PC-9 (cell line): ENCODE measurements at regions not wholly inside any gene's neighbourhood (a gene's known extent, or its start where the extent isn't known, plus 50 kb on each side); places are given as distances from the start of the nearest gene placed in this dataset.

Experiments
- EZH2 ChIP-seq: fragments of 200-600 bp; sonication (generic); IDR thresholded peaks from 2 replicates; pipeline ENCODE4 v1.8.0; 2017; ENCODE audit warnings: antibody characterized with exemption, low read depth
- TF ChIP-seq, protein P1 (sequence below): fragments of 200-600 bp; sonication (generic); conservative IDR thresholded peaks from 2 replicates; pipeline ENCODE4 v1.6.1; 2017; ENCODE audit warnings: mixed run types, antibody characterized with exemption, mild to moderate bottlenecking, moderate library complexity

- TF ChIP-seq, protein P1, sequence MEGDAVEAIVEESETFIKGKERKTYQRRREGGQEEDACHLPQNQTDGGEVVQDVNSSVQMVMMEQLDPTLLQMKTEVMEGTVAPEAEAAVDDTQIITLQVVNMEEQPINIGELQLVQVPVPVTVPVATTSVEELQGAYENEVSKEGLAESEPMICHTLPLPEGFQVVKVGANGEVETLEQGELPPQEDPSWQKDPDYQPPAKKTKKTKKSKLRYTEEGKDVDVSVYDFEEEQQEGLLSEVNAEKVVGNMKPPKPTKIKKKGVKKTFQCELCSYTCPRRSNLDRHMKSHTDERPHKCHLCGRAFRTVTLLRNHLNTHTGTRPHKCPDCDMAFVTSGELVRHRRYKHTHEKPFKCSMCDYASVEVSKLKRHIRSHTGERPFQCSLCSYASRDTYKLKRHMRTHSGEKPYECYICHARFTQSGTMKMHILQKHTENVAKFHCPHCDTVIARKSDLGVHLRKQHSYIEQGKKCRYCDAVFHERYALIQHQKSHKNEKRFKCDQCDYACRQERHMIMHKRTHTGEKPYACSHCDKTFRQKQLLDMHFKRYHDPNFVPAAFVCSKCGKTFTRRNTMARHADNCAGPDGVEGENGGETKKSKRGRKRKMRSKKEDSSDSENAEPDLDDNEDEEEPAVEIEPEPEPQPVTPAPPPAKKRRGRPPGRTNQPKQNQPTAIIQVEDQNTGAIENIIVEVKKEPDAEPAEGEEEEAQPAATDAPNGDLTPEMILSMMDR, result no peak
- TF ChIP-seq EZH2, result no peak
Measured at GRCh38 chr4:166482758-166483157, 609.7 kb downstream of the TLL1 start.
